HG02938 (cell line): ENCODE measurements at regions not wholly inside any gene's neighbourhood (a gene's known extent, or its start where the extent isn't known, plus 50 kb on each side); places are given as distances from the start of the nearest gene placed in this dataset.

ENCODE experiments used
- ATAC-seq: cut with Tn5 transposase; IDR thresholded peaks from one replicate; pipeline ENCODE4 v1.9.1; 2021; ENCODE audit warnings: mild to moderate bottlenecking, moderate library complexity; ENCODE audit not compliant: unreplicated experiment

GRCh38 chr5:39502704-39503103 lies 77.9 kb upstream of the DAB2 start:
- ATAC-seq = no peak

- no peak for ATAC-seq
Measured at GRCh38 chr5:39501397-39501796, 76.6 kb upstream of the DAB2 start.

GRCh38 chr5:39500551-39501175 lies 75.9 kb upstream of the DAB2 start:
- ATAC-seq = no peak

GRCh38 chr5:39498278-39498952 lies 73.6 kb upstream of the DAB2 start:
- no peak for ATAC-seq

- ATAC-seq = no peak
Measured at GRCh38 chr5:39497322-39497721, 72.5 kb upstream of the DAB2 start.

- ATAC-seq = no peak
Measured at GRCh38 chr5:39495227-39495626, 70.4 kb upstream of the DAB2 start.

GRCh38 chr5:39494534-39494933 lies 69.8 kb upstream of the DAB2 start:
- ATAC-seq = no peak

GRCh38 chr5:39494107-39494510 lies 69.3 kb upstream of the DAB2 start:
- ATAC-seq = no peak

GRCh38 chr5:39491210-39491609 lies 66.4 kb upstream of the DAB2 start:
- no peak for ATAC-seq

- no peak for ATAC-seq
Measured at GRCh38 chr5:39489263-39489662, 64.5 kb upstream of the DAB2 start.

- no peak for ATAC-seq
Measured at GRCh38 chr5:39486790-39487189, 62.0 kb upstream of the DAB2 start.

GRCh38 chr5:39486361-39486760 lies 61.6 kb upstream of the DAB2 start:
- ATAC-seq = no peak

GRCh38 chr5:39485079-39485478 lies 60.3 kb upstream of the DAB2 start:
- ATAC-seq = no peak

GRCh38 chr5:39484673-39485072 lies 59.9 kb upstream of the DAB2 start:
- no peak for ATAC-seq

GRCh38 chr5:39482098-39482497 lies 57.3 kb upstream of the DAB2 start:
- ATAC-seq = no peak

- ATAC-seq = no peak
Measured at GRCh38 chr5:39479537-39479936, 54.8 kb upstream of the DAB2 start.

GRCh38 chr5:39478863-39479262 lies 54.1 kb upstream of the DAB2 start:
- no peak for ATAC-seq

GRCh38 chr5:39476843-39477220 lies 52.1 kb upstream of the DAB2 start:
- no peak for ATAC-seq

GRCh38 chr5:39475881-39476842 lies 51.4 kb upstream of the DAB2 start:
- ATAC-seq = no peak

- ATAC-seq = no peak
Measured at GRCh38 chr5:39475159-39475571, 50.4 kb upstream of the DAB2 start.
